Limb (tissue), 2 donors: ENCODE measurements at regions not wholly inside any gene's neighbourhood (a gene's known extent, or its start where the extent isn't known, plus 50 kb on each side); places are given as distances from the start of the nearest gene placed in this dataset.
A peak's percentile ranks its signal among the peaks of the same experiment; 100 is the strongest.
"Not testable (repeated sequence)": the region's sequence is repeated elsewhere in the genome, so short reads cannot be mapped to it uniquely, and the experiment has no call there.

Experiments
- DNase-seq, 2 donors: peaks; one replicate each; pipeline ENCODE4 v3.0.0-alpha.2; 2016; ENCODE audit errors: extremely low spot score in 2 of 2

DNA sequence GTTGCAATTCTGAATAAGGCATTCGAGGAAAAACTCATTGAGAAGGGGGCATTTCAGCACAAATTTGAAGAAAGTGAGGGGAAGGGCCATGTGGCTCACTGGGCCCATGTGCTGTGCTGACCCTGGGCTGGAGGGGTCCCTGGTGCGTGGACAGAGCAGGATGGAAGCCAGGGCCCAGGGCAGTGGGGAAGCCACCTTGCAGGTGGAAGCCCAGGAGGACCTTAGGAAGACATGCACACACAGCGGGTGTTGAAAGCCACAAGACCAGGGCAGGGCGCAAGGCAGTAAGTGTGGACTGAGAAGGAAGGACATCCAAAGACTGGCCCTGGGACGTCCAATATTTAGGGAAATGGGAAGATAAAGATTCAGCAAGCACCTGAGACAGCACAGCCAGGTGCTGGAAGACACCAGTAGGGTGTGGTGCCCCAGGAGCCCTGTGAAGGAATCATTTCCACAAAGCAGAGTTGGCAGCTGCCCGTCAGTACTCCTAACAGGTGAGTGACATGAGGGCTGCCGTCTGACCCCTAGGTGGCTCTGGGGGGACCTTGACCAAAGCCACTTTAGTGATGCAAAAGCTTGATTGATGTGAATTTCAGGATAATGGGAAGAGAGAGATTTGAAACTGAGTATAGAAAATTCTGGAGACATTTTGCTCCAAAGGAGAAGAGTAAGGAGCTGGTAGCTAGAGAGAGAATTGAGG is 254.4 kb upstream of the EXOC2 start:
- no peak for DNase-seq

DNA sequence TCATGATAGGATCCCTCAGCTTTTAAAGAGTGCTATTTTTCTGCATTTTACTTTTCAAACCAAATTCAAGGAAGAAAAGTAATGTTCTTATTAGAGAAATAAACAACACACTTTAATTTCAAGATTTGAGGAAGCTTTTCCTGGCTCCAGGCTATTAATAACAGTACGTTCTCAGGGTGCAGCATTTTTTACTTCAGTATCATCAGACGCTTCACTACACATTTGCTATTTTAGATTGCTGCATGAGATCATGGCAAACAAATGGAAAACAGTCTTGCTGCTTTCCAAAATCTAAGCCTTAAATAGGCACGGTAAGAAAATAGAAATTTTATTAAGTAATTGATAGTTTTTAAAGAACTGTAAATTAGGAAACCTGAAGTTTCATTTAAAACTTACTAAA is 253.6 kb upstream of the EXOC2 start:
- DNase-seq: no peak

GRCh38 chr6:939526-940252 is 246.8 kb upstream of the EXOC2 start:
- no peak for DNase-seq

DNA sequence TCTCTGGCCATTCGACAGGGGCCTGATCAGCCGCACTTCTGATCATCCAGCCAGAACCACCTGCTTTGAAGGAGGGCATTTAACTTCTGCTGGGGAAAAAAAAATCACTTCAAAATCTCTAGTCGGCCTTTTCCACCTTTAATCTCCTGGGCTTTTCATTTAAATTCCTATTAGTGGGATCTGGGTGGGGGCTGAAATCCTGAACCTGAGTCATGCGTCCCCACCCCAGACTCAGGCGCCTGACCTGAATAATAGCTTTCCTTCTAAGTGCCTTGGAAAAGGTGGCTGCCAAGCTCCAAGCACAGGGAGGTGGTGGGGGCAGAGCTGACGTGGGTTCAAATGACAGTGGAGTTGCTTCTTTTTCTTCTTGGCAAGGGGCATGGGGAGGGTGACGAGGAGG is 246.0 kb upstream of the EXOC2 start:
- DNase-seq: no peak

- DNase-seq: no peak
Measured at GRCh38 chr6:938271-938905, 245.4 kb upstream of the EXOC2 start.

DNA sequence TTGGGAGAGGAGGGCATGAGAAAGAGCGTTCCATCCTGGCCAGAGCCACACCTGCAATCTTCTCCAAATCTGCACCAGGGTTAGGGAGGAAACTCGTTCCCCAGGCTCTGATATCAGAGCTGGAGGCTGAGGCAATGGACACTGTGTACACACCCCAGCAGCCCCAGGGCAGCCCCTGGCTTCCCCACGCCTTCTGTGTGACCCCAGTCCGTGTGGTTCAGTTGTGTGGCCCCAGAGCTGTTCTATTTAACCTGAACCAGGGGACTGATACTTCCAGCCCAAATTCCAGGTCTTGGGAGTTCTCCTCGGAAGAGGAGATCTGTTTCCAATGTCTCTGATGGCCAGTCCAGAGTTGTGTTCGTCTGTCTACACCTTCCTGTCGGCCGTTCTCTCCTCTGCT is 242.6 kb upstream of the EXOC2 start:
- DNase-seq: no peak

DNA sequence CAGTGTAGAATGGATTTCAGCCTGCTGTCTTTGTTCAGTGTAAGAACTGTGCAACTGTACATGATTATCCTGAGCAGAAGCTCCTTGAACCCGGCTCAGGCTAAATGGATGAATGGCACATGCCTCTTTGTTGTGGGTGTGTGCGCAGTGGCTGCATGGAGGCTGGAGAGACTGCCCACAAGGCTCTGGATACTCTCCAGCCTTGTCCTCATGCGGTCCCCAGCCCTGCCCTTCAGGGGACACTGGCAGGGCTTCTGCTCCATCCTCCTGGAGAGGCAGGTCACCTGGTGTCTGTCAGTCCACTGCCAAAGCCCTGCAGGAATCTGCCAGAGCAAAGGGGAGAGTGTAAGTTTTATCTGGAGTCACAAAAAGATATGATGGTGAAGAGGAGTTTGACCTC is 241.7 kb upstream of the EXOC2 start:
- no peak for DNase-seq

GRCh38 chr6:931919-932318 is 239.0 kb upstream of the EXOC2 start:
- not testable (repeated sequence) for DNase-seq

GRCh38 chr6:927157-927556 is 234.2 kb upstream of the EXOC2 start:
- DNase-seq: no peak

- DNase-seq: no peak
Measured at GRCh38 chr6:925656-926213, 232.8 kb upstream of the EXOC2 start.

GRCh38 chr6:924661-925060 is 231.7 kb upstream of the EXOC2 start:
- DNase-seq: no peak

GRCh38 chr6:921400-921799 is 228.5 kb upstream of the EXOC2 start:
- DNase-seq: no peak

DNA sequence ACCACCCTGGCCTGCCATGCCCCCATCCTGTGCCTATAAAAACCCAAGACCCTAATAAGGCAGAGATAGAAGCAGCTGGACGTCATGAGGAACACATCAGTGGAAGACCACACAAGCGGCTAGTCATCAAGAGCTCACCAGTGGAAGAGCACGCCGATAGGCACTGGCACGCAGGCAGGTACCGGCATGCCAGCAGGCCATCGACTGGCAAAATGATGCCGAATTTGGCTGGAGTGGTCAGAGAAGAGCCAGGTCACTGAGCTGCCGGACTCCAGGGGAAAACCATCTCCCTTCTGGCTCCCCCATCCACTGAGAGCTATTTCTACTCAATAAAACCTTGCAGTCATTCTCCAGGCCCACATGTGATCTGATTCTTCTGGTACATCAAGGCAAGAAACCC is 227.6 kb upstream of the EXOC2 start:
- no peak for DNase-seq

DNA sequence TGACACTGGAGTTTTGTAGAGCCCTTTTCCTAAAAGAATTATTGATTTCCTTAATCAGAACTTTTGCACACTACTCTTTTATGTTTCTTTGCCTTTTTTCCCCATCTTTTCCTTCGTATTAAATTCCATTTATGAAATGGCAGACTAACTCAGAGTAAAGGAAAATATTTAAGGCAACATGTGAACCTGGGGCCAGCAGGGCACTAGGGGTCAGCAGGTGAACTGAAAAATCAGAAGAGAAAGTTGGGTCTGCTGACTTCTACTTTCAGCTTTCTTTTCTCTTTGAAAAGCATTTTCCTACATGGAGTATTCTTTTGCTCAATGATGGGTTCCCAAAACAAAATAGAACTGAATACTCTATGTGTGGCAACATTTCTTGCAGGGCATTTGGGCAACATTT is 226.6 kb upstream of the EXOC2 start:
- DNase-seq: no peak

DNA sequence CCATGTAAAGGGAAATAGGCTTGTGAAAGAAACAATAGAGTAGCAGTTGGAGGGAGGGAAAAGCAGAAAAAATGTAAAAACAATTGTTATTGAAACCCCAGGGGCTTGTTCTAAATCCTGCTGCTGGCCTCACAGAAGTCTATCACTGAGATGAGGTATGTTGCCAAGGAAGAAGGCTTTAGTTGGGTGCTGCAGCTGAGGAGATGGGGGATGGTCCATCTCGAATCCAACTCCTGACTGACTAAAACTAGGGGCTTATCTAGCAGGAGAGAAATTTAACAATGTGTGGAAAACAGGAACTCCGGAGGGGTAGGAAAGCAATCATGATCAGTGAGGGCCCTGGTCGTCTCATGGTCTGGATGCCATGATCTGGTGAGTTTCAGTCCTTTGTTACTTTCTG is 225.0 kb upstream of the EXOC2 start:
- DNase-seq: no peak

DNA sequence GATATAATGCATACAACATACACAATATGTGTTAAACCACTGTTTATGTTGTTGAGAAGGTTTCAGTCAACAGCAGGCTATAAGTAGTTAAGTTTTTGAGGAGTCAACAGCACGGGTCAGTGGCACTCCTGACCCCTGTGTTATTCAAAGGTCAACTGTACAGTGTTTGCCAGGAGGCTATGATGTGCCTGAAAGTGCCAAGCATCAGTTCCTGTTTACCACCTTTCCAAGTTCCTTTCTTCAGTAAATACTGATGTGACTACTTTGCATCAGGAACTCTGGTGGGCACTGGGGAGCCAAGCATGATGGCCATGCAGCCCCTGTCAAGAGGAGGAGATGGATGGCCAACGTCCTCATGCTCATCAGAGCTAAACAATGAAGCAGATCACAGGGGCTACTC is 224.4 kb upstream of the EXOC2 start:
- no peak for DNase-seq

GRCh38 chr6:916131-916530 is 223.2 kb upstream of the EXOC2 start:
- no peak for DNase-seq

DNA sequence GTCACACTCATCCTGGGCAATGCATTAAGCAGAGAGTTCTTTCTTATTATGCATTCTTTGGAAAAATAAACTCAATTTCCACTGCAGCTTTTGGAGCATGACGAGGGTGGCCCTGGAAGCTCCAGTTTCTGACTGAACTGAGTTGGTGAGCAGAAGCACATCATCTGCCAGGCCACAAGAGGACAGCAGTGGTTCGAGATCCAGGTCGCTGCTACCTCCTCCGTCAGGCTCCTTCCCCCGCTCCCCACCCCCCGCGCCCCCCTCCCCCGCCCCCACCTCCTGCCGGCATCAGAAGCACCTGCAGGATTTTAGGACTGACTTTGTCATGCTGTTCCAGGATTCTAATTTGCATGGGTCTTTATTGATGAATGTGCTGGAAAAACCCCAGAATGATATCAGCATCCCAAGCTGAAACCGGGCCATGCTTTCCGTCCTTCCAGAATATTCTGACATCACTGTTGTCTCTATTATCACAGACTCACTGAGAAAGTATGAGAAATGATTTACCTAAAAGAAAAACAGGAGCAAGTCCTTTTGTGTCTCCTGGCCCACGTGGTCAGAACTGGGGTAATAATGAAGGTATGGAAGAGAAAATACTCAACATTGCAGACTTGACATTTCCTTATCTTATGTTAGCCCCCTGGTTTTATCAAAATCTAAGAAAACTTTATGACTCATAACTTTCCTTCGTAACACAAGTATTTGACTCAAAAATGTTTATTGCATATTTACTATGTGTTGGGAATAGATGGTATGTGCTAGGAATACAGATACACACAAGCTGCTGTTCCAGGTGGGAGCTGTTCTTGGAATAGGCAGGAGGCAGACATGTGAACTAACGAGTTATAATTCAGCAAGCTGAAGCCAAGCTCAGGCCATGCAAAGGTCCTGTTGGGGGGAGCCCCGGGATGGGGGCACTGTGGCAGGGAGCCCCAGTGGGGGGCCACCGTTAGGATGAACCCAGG is 220.2 kb upstream of the EXOC2 start:
- peak; percentile 42 to 59 for DNase-seq

DNA sequence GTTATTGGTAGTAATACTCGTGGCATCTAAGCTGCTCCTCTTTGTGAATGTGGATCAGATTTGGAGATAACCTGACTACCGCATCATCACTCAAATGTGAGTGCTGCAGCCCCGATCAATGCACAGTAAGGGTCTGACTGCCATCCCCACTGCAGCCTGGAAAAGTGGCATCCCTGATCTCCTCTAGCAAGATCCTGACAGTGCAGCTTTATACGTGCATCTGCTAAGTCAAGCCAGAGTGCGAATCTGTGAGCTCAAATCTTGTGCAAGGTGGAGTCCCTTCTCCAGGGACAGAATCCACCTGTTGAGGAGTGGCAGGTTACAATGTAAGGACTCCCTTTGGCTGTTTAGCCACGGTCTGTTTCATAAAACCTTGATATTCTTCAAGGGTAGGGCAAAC is 215.0 kb upstream of the EXOC2 start:
- DNase-seq: no peak

- no peak for DNase-seq
Measured at GRCh38 chr6:906920-907319, 214.0 kb upstream of the EXOC2 start.

- DNase-seq: no peak
Measured at GRCh38 chr6:905556-905955, 212.6 kb upstream of the EXOC2 start.
